SK-N-SH (cell line): ENCODE measurements at regions not wholly inside any gene's neighbourhood (a gene's known extent, or its start where the extent isn't known, plus 50 kb on each side); places are given as distances from the start of the nearest gene placed in this dataset.

Source experiments
- EP300 ChIP-seq, 2 experiments: IDR thresholded peaks; 2 replicates each; pipeline versions ENCODE4 v1.4.0 to v1.6.1; 2012; ENCODE audit warnings: borderline replicate concordance in 1 of 2, low read depth in 1 of 2, low read length in 1 of 2
- TF ChIP-seq, protein P1 (sequence below): fragments of 200-600 bp; sonication (generic); IDR thresholded peaks from 2 replicates; pipeline ENCODE4 v1.6.1; 2017; ENCODE audit warnings: antibody characterized with exemption, mild to moderate bottlenecking, moderate library complexity
- TF ChIP-seq, protein P2 (sequence below): IDR thresholded peaks from 2 replicates; pipeline ENCODE4 v1.6.1; 2012; ENCODE audit warnings: mild to moderate bottlenecking, low read depth, low read length, moderate library complexity
- TF ChIP-seq, protein P3 (sequence below): IDR thresholded peaks from 2 replicates; pipeline ENCODE4 v1.4.0; 2012; ENCODE audit warnings: low read depth

DNA sequence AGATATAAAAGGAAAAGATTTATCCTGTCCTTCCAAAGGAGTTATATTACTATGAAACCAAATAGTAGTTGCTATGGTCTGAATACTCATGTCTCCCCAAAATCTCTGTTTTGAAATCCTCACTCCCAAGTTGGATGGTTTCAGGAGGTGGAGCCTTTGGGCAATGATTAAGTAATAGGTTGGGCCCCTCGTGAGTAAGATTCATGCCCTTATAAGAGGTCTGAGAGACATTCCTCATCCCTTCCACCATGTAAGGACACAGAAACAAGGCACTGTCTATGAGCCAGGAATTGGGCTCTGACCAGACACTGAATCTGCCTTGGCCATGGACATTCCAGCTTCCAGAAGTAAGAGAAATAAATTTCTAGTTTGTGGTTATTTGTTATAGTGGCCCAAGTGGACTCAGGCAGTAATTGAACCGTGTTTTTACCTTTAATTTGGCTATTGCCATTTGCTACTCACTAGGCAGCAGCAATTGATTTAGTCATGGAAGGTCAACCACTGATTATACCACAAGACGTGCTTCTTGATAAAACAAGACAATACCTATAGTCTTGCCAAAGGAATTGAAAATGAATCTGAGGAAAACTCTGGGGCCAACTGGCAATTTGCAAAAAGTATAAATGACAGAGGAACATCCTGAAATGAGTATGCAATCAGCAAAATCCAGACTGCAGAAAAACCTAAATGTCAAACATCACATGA is 717.4 kb upstream of the SPRY2 start:
- TF ChIP-seq, protein P1, sequence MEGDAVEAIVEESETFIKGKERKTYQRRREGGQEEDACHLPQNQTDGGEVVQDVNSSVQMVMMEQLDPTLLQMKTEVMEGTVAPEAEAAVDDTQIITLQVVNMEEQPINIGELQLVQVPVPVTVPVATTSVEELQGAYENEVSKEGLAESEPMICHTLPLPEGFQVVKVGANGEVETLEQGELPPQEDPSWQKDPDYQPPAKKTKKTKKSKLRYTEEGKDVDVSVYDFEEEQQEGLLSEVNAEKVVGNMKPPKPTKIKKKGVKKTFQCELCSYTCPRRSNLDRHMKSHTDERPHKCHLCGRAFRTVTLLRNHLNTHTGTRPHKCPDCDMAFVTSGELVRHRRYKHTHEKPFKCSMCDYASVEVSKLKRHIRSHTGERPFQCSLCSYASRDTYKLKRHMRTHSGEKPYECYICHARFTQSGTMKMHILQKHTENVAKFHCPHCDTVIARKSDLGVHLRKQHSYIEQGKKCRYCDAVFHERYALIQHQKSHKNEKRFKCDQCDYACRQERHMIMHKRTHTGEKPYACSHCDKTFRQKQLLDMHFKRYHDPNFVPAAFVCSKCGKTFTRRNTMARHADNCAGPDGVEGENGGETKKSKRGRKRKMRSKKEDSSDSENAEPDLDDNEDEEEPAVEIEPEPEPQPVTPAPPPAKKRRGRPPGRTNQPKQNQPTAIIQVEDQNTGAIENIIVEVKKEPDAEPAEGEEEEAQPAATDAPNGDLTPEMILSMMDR, result no peak
- TF ChIP-seq, protein P2, sequence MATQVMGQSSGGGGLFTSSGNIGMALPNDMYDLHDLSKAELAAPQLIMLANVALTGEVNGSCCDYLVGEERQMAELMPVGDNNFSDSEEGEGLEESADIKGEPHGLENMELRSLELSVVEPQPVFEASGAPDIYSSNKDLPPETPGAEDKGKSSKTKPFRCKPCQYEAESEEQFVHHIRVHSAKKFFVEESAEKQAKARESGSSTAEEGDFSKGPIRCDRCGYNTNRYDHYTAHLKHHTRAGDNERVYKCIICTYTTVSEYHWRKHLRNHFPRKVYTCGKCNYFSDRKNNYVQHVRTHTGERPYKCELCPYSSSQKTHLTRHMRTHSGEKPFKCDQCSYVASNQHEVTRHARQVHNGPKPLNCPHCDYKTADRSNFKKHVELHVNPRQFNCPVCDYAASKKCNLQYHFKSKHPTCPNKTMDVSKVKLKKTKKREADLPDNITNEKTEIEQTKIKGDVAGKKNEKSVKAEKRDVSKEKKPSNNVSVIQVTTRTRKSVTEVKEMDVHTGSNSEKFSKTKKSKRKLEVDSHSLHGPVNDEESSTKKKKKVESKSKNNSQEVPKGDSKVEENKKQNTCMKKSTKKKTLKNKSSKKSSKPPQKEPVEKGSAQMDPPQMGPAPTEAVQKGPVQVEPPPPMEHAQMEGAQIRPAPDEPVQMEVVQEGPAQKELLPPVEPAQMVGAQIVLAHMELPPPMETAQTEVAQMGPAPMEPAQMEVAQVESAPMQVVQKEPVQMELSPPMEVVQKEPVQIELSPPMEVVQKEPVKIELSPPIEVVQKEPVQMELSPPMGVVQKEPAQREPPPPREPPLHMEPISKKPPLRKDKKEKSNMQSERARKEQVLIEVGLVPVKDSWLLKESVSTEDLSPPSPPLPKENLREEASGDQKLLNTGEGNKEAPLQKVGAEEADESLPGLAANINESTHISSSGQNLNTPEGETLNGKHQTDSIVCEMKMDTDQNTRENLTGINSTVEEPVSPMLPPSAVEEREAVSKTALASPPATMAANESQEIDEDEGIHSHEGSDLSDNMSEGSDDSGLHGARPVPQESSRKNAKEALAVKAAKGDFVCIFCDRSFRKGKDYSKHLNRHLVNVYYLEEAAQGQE, result no peak
- TF ChIP-seq, protein P3, sequence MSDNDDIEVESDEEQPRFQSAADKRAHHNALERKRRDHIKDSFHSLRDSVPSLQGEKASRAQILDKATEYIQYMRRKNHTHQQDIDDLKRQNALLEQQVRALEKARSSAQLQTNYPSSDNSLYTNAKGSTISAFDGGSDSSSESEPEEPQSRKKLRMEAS, result no peak
- TF ChIP-seq EP300 (IDR thresholded peaks at IDR 0.05; ENCODE audit: borderline replicate concordance in 1 of 2, low read depth in 1 of 2, low read length in 1 of 2), result no peak
